Parathyroid adenoma (tissue), 2 donors: ENCODE measurements at regions not wholly inside any gene's neighbourhood (a gene's known extent, or its start where the extent isn't known, plus 50 kb on each side); places are given as distances from the start of the nearest gene placed in this dataset.

ENCODE experiments used
- H2AFZ ChIP-seq: fragments of 300-600 bp; sonication (generic); one replicate; pipeline ENCODE4 v1.7.0; 2017; ENCODE audit warnings: antibody characterized with exemption, mild to moderate bottlenecking
- H3K27ac ChIP-seq: fragments of 300-600 bp; sonication (generic); one replicate; pipeline ENCODE4 v1.7.0; 2017
- H3K27me3 ChIP-seq: fragments of 300-600 bp; sonication (generic); one replicate; pipeline ENCODE4 v1.7.0; 2017; ENCODE audit warnings: low read length; ENCODE audit not compliant: control insufficient read depth, insufficient read depth
- H3K36me3 ChIP-seq: fragments of 300-600 bp; sonication (generic); one replicate; pipeline ENCODE4 v1.7.0; 2017; ENCODE audit warnings: low read length; ENCODE audit not compliant: control insufficient read depth, insufficient read depth
- H3K4me1 ChIP-seq: fragments of 300-600 bp; sonication (generic); one replicate; pipeline ENCODE4 v1.7.0; 2017; ENCODE audit warnings: control low read depth
- H3K4me2 ChIP-seq: fragments of 300-600 bp; sonication (generic); one replicate; pipeline ENCODE4 v1.7.0; 2017; ENCODE audit warnings: low read length
- H3K4me3 ChIP-seq: fragments of 300-600 bp; sonication (generic); one replicate; pipeline ENCODE4 v1.7.0; 2017; ENCODE audit warnings: low read depth, low read length
- H3K79me2 ChIP-seq: fragments of 300-600 bp; sonication (generic); one replicate; pipeline ENCODE4 v1.7.0; 2017; ENCODE audit warnings: control low read depth
- H3K9ac ChIP-seq: fragments of 300-600 bp; sonication (generic); one replicate; pipeline ENCODE4 v1.7.0; 2017; ENCODE audit warnings: mild to moderate bottlenecking
- H3K9me3 ChIP-seq: fragments of 300-600 bp; sonication (generic); one replicate; pipeline ENCODE4 v1.7.0; 2017; ENCODE audit warnings: low read length; ENCODE audit not compliant: control insufficient read depth
- CTCF ChIP-seq: fragments of 300-600 bp; sonication (generic); IDR thresholded peaks from one replicate; pipeline ENCODE4 v1.7.0; 2017; ENCODE audit warnings: antibody characterized with exemption, mild to moderate bottlenecking
- donor health status: primary hyperparathyroidism.

GRCh38 chr5:67903121-67903520 is 312.4 kb upstream of the PIK3R1 start:
- H3K9me3 ChIP-seq: no peaks in the 10 kb centered on the region
- TF ChIP-seq CTCF: no peak
- H3K36me3 ChIP-seq: no peaks in the 10 kb centered on the region
- H3K9ac ChIP-seq: no peak overlapping the region
- H3K4me2 ChIP-seq: no peak overlapping the region
- H3K27ac ChIP-seq: no peak overlapping the region
- no peak overlapping the region for H2AFZ ChIP-seq
- H3K4me1 ChIP-seq: no peaks in the 10 kb centered on the region
- H3K4me3 ChIP-seq: no peak overlapping the region
- no peaks in the 10 kb centered on the region for H3K79me2 ChIP-seq
- H3K27me3 ChIP-seq: no peaks in the 10 kb centered on the region

DNA sequence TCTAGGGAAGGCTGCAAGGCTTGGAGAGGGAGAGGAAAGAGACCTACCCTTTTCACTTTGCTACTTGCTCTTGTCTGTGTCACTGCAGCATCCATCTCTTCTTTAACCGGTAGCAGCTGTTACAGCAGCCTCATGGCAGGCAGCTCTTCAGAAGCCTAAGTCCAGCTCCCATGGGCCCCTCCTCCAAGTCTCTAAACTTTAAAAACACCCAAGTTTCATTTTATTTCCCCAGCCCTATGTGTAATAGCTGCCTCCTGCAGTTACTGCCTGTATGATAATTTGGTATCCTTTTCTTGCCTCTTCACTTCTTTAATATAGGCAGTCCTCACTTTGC is 313.1 kb upstream of the PIK3R1 start:
- Histone ChIP-seq H3K4me2 (no peak overlapping the region), H3K4me3 (no peak overlapping the region), H3K27ac (no peak overlapping the region), H3K79me2 (no peaks in the 10 kb centered on the region), H3K9ac (no peak overlapping the region), H3K36me3 (no peaks in the 10 kb centered on the region), H2AFZ (peak overlapping the region; percentile 43), H3K27me3 (no peaks in the 10 kb centered on the region), H3K9me3 (no peaks in the 10 kb centered on the region), H3K4me1 (no peaks in the 10 kb centered on the region)
- no peak for TF ChIP-seq CTCF

GRCh38 chr5:67901814-67902496 is 313.6 kb upstream of the PIK3R1 start:
- no peaks in the 10 kb centered on the region for H3K27me3 ChIP-seq
- H3K79me2 ChIP-seq: no peaks in the 10 kb centered on the region
- no peaks in the 10 kb centered on the region for H3K9me3 ChIP-seq
- no peak overlapping the region for H3K27ac ChIP-seq
- no peak overlapping the region for H3K4me2 ChIP-seq
- peak overlapping the region; percentile 43 for H2AFZ ChIP-seq
- H3K4me3 ChIP-seq: no peak overlapping the region
- H3K9ac ChIP-seq: no peak overlapping the region
- H3K36me3 ChIP-seq: no peaks in the 10 kb centered on the region
- no peaks in the 10 kb centered on the region for H3K4me1 ChIP-seq
- TF ChIP-seq CTCF: no peak

- Histone ChIP-seq H3K9me3 (no peaks in the 10 kb centered on the region), H2AFZ (no peak overlapping the region), H3K4me1 (no peaks in the 10 kb centered on the region), H3K27me3 (no peaks in the 10 kb centered on the region), H3K4me2 (no peak overlapping the region), H3K9ac (no peak overlapping the region), H3K79me2 (no peaks in the 10 kb centered on the region), H3K4me3 (no peak overlapping the region), H3K27ac (no peak overlapping the region), H3K36me3 (no peaks in the 10 kb centered on the region)
- TF ChIP-seq CTCF: no peak
Measured at GRCh38 chr5:67900514-67900913, 315.0 kb upstream of the PIK3R1 start.

DNA sequence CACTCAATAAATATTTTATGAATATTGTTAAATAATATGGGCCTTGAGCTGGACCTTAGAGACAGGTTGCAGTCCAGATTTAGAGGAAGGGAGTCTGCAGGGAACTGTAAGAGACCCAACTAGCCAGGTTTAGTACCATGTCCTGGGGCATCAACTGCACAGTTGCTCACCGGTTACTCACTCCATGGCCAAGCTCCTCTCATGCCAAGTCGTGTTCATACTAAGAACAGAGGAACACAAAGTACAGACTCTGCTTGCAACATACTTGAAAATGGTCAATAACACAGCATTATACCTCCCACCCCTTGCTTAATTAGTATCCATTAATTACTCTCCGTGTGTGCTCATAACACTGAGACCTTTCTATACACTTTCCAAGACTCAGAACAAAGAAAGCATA is 317.6 kb upstream of the PIK3R1 start:
- H3K79me2 ChIP-seq: no peaks in the 10 kb centered on the region
- H3K9ac ChIP-seq: no peak overlapping the region
- H3K27ac ChIP-seq: no peak overlapping the region
- no peak overlapping the region for H2AFZ ChIP-seq
- H3K4me2 ChIP-seq: no peak overlapping the region
- H3K9me3 ChIP-seq: no peaks in the 10 kb centered on the region
- no peaks in the 10 kb centered on the region for H3K4me1 ChIP-seq
- H3K27me3 ChIP-seq: no peaks in the 10 kb centered on the region
- H3K4me3 ChIP-seq: no peak overlapping the region
- TF ChIP-seq CTCF: no peak
- no peaks in the 10 kb centered on the region for H3K36me3 ChIP-seq
